Kidney tubule cell (primary cell): ENCODE measurements at regions not wholly inside any gene's neighbourhood (a gene's known extent, or its start where the extent isn't known, plus 50 kb on each side); places are given as distances from the start of the nearest gene placed in this dataset.
"Not testable (repeated sequence)": the region's sequence is repeated elsewhere in the genome, so short reads cannot be mapped to it uniquely, and the experiment has no call there.

Source experiments
- DNase-seq: peaks from one replicate; pipeline ENCODE4 v3.0.0-alpha.2; 2018; ENCODE audit warnings: low spot score

DNA sequence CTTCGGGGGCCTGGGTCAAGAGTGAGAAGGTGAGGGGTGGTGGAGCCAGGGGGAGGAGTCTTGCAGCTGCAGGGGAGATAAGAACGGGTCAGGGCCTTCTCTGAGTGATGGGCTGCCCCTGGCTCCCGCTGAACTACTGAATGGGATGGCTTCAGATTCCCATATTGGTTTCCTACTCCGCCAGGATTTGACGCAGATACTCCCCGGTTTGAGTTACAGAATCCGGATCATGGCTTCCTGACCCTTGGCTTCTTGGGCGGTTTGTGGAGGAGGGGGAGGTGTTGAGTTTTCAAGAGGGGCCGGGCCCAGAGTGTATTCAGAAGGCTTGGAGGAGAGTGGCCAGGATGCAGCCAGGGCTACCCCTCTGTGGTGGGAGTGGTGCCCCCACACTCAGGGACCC lies 119.9 kb upstream of the ATP2B2 start:
- DNase-seq = no peak

DNA sequence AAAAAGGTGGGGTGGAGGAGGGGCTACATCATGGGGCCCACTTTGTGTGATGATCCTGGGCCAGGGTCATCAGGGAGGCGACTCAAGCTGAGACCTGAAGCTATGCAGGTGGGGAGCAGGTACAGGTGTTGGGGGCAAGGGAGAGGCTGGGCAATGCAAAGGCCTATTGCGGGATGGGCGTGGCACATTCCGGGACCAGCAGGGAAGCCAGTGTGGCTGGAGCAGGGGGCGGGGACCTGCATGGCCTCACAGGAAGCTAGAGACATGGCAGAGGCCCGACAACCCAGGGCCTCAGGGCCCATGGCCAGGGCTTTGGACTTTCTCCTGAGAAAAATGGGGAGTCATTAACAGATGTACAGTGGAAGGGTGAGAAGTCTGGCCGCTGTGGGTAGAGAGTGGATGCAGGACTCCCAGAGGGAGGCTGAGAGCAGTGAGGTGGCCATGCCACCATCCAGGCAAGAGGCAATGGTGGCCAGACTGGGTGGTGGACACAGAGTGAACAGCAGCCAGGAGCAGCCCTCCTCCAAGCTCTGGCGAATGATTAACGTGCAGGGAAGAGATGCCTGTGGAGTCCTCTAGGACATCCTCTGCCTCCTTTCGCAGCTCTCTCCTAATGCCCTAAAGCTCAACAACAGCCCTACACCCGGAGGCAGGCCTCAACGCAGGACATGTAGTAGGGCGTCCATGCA lies 122.6 kb upstream of the ATP2B2 start:
- DNase-seq = no peak

DNA sequence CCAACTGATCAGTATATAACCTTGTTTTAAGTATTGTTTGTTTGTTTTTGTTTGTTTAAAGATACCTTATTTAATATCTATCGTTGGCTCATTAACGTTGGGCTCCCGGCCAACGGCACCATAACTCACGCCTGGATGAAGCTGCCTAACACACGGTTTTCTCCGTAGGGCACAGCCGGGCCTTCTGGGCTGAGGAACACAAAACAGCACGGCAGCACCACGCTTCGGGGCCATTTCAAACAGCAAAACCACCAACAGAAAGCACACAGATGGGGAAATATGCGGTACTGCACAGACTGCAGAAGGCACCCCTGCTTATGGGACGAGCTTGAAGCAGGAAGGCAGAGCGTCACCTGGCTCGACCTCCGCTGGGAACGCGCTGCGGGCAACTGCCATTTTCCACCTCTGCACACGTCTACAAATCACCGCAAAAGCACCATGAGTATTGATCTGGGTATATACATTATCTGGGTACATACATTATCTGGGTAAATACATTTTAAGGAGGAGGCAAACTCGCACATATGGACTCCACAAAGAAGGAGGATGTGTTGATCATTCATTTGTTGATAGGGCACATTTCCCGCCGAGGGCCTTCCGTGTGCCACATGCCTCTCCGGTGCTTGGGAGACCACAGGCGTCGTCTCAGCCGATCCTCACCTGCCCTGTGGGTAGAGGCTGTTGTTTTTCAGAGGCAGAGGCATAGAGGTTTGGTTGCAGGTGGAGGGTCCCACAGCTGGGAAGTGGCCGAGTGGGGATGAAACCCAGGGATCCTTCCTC lies 123.7 kb upstream of the ATP2B2 start:
- DNase-seq = no peak

DNA sequence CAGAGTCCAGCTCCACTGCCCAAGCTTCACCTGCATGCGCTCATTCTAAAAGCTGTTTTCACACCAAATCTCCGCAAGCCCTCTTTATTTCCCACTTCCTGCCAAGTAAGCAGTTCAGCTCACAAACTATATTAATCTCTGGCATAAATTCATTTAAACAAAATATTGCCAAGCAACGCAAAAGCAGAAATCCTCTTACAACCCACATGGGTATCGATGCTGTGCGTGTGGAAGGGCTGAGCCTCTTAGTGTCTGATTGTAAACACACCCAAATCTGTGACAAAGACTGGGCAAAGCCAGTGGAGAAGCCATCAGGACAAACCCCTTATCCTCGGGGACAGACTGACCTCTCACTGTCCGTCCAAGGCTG lies 124.3 kb upstream of the ATP2B2 start:
- no peak for DNase-seq

DNA sequence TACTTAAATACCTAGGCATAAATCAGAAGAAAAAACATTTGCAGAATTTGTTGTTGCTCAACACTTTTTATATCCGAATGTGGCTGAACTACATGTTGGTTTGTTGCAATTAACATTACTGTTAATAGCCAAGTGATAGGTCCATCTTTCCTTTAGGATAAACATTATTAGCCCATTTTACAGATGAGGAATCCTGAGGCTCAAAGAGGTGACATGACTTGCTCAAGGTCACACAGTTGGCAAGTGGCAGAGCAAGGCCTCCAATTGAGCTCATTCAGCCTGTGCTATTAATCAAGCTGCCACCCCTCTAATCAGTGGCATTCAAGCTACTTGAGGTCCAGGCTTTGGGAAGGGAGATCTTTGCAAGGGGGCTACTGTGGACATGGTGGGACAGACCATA lies 125.8 kb upstream of the ATP2B2 start:
- DNase-seq = no peak

DNA sequence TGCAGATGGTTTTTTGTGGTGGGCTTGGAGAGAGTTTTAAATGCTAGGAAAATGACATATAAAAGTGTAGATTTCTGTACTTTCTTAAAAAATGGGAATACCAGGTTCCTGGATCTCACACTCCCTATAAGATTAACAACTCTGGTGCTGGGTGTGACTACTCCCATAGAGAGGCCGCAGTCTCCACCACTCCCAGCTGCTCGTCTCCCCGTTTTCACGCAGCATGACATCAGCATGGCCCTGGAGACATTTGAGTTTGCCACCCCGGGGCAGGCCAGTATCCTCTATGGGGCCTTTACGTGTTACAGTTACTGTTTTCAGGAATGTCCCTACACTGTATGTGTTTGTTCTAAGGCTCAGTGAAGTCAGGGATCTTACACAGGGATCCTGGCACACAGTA lies 126.7 kb upstream of the ATP2B2 start:
- no peak for DNase-seq

DNA sequence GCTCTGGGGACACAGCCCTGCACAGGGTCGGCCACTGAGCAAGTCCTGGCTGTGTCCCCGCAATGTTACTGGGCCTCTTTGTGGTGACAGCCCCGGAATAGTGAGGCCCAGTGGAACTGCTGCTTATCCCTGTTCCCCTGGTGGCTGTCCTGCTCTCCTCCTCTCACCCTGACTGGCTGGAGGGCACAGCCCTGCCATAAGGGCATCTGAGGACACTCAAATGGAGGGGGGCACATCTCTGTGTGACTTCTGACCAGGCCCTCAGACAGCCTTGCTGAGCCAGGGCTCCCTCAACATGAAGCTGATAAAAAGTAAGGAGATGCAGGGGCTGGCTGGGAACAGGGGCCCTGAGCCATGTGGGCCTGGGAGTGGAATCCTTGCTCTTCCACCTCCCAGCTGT lies 127.4 kb upstream of the ATP2B2 start:
- DNase-seq = no peak

DNA sequence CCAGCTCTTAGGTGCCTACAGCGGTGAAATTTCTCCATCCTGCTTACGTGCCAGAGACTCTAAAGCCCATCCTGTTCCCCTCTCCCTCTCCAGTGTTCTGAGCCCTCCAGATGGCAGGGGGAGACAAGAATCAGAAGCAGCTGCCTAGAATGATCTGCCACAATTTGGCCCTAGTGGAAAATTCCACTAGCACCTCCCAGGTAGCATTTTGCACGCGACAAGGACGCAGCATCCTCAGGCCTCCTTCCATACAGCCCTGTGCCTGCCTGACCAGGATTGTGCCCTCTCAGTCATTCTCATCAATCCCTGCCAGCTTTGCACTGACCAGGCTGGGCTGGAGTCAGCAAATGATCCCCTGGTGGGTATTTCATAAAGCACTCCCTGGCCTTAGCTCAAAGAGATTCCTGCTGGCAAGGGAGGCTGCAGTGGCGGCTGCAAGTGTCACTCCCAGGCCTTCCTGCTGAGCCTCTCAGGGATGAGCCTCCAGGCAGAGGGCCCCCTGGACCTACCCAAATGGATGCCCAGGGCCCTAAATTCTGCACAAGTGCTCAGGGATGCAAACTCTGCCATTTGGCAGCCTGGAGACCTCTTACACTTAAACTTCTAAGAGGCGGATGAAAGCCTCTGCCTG lies 130.2 kb upstream of the ATP2B2 start:
- no peak for DNase-seq

DNA sequence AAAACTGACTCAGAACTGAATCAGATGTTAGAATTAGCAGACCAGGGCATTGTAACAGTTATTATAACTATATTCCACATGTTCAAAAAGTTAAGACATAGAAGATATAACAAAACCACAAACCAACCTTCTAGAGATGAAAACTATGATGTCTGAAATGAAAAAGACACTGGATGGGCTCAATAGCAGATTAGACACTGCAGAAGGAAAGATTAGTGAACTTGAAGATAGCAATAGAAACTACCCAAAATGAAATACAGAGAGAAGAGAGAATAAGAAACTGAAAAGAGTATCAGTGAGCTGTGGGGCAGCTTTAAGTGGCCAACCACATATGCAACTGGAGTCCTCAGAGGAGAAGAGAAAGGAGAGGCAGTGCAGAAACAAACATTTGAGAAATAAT lies 132.0 kb upstream of the ATP2B2 start:
- DNase-seq = no peak

DNA sequence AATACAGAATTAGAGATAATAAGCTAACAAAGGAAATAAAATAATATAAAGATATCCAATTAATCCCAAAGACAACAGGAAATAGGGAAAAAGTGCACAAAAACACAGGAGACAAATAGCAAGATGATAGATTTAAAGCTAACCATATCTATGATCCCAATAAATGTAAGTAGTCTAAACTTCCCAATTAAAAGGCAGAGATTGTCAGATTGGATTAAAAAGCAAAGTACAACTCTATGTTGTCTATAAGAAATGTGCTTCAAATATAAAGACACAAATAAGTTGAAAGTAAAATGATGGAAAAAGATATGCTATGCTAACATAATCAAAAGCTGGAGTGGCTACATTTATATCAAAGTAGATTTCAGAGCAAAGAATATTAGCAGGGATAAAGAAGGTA lies 133.1 kb upstream of the ATP2B2 start:
- DNase-seq = no peak

DNA sequence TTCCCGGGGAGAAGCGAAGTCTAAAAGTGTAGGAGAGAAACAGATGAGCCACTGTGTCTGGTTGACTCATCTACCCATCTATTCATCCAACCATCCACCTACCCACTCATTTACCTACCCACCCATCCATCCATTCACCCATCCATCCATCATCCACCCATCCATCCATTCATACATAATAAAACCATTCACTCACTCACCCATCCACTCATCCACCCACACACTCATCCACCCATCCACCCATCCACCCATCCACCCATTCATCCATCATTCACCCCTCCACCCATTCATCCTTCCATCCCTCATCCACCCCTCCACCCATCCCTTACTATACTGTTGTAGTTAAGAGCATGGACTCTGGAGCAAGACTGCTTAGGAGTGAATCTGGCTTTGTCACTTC lies 136.4 kb upstream of the ATP2B2 start:
- DNase-seq = no peak

DNA sequence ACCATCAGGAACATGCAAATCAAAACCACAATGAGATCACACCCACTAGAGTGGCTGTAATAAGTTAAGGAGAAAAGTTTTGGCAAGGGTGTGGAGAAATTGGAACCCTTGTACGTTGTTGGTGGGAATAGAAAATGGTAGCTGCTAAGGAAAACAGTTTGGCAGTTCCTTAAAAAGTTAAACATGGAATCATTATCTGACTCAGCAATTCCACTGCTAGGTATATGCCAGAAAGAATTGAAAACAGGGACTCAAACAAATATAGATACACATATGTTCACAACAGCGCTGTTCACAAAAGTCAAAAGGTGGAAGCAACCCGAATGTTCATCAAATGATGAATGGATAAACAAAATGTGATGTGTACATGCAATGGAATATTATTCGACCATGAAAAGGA lies 138.8 kb upstream of the ATP2B2 start:
- DNase-seq = no peak

DNA sequence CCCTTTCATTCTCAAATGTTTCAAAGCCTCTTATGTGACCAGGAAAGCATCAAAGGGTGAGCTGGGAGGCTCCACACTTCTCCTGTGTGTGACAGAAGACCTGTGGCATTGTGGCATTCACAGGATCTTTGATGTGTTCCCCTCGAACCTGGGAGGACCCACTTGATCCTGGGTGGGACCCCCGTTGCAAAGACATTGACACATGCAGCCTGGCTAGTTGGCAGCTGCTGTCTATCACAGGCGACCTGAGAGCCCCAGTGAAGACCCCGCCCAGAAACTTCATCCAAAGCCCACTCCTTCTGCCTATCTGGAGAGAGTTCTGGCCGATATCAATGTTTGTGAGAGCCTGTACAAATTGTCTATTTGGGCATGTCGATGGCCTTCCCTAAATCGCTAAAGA lies 140.4 kb upstream of the ATP2B2 start:
- DNase-seq = no peak

DNA sequence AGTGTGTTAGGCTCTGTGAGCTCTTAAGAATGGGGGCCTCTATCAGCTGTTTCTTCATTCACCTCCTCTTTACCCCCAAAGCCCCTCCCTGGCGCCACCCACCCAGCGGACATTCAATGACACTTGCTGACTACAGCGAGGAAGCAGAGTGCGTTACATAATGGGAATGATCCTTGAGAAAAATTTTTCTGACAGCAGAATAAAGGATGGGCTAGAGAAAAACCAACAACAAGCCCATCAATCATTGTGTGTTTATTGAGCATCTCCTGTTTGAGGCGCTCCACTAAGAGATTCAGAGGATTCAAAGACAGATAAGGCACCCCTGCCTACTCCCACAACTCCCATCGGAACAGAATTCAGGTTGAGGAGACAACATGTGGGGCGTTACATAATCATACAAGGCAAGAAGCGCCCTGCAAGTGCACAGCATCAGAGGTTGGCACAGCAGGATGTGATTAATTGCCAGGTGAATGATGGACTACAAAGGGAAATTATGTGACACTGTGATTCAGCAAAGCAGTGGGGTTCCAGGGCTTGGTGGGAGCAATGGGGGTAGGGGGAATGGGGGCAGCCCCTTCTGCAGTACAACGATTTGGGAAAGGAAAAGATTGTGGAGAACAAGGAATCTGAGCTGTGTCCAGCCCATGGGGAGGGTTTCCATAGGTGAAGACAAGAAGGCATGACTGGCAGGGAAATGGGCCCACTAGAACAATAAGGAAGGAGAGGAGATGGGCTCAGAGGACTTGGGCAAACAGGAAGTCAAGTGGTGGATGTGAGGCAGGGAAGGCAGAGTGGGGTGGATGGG lies 141.3 kb upstream of the ATP2B2 start:
- no peak for DNase-seq

DNA sequence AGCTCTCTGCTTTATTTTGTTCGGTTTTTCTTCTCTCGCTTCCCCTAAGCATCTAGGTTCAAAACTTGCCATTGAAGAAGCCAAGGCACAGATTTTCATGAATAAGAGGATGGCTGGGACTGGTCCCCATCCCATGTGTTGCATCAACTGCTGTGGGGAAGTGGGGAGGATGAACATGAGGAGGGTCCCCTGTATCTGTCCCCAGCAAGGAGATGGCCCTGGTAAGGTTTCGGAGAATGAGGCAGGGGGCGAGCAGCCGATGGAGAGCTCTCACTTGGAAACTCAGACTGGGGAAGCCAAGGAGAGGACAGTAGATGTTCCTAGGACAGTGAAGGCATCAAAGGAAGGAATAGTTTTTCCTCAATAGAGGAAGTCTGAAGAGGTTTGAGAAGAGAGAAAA lies 142.0 kb upstream of the ATP2B2 start:
- no peak for DNase-seq

DNA sequence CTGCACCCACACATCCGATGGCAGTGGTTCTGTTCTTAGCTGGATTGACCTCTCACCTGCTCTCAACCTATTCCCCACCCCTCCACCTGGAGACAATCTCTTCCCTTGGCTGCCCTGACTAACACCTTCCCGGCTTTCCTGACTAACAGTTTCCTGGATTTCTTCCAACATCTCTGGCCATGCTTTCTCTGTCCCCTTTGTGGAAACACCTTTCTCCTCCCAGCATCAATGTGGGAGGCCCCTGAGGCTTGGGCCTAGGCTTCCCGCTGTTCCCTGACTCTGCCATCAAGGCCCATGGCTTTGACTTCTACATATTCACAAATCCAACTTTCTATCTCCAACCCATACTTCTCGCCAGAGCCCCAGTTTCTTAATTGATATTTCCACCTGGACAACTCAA lies 142.8 kb upstream of the ATP2B2 start:
- DNase-seq = no peak

DNA sequence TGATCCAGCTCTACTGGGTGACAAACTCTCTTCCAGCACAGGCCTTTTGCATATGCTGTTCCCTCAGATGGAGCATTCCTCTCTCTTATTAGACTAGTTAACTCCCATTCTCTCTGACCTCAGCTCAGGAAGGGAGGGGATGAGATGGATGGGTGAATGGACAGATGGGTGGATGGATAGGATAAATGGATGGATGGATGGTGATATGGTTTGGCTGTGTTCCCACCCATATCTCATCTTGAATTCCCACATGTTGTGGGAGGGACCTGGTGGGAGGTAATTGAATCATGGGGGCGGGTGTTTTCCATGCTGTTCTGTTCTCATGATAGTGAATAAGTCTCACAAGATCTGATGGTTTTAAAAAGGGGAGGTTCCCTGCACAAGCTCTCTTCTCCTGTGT lies 144.1 kb upstream of the ATP2B2 start:
- DNase-seq = not testable (repeated sequence)

DNA sequence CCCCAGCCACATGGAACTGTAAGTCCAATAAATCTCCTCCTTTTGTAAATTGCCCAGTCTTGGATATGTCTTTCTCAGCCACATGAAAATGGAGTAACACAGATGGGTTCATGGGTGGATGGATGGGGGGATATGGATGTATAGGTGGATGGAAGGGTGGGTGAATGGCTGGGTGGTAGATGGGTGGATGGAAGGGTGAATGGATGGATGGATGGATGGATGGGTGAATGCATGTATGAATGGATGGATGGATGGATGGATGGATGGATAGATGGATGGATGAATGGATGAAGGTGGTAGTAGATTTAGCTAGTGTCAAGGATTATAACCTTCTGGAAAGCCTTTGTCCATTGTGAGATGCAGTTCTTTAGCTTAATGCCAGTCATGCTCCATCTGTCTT lies 146.1 kb upstream of the ATP2B2 start:
- no peak for DNase-seq

DNA sequence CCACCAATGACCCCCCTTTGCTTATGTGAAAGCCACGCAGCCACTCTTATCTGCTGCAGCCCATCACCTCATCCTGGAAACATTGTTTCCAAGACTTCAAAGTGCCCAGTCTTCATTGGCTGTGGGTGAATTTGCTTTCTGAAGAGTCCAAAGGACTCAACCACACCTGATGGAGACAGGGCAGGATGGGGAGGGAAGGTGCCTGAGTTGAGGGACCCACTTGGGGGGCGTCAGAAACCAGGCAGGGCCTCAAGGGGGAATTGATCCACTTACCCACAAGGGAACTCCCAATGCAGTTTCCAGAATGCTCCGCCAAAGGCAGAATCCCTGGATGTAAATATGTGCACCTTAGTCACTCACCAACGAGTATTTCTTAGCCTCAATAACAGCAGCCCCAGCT lies 147.9 kb upstream of the ATP2B2 start:
- no peak for DNase-seq

DNA sequence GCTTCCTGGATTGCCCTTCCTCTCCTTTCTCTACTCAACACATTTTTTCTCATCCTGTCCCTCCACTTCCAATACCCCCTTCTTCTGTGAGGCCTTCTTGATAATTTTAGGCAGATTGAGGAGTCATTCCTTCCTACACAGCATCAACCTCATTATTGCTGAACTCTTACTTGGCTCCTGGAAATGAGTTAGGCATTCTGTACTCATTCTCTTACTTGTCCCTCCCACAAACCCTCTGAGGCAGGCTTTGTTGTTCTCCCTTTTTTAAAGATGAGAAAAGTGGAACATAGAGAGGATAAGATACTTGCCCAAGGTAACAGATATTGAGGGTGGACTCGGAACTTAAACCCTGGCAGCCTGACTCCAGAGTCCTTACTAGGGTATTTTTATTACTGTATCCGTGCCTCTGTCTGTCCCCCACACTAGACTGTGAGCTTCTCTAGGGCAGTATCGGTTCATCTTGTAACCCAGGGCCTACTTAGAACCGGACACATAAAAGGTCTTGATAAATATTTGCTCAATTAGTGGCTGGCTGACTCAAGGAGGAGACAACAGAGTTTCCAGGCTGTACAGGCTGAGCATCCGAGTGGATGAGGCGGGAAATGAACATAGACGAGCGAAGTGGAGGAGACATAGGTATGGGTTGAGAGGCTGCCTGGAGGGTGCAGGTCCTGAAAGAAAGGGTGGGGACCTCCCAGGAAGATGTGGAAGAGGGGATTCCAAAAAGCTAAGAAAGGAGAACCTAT lies 148.7 kb upstream of the ATP2B2 start:
- no peak for DNase-seq

DNA sequence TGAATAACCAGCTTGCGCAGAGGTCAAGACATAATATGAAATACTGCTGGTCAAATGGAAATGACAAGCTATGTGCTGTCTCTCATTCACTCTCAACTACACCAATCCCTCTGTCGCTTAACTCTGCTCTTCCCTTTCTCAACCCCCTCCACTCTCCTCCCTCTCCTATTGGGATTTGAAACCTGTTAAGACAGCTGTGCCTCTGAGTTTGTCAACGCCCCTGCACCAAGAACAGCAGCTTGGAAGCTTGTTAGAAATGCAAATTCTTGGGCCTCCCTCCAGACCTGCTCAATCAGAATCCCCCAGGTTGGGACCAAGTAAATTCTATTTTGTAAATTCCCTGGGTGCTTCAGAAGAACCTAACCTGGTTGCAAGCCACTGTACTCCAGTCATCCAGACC lies 149.7 kb upstream of the ATP2B2 start:
- no peak for DNase-seq

DNA sequence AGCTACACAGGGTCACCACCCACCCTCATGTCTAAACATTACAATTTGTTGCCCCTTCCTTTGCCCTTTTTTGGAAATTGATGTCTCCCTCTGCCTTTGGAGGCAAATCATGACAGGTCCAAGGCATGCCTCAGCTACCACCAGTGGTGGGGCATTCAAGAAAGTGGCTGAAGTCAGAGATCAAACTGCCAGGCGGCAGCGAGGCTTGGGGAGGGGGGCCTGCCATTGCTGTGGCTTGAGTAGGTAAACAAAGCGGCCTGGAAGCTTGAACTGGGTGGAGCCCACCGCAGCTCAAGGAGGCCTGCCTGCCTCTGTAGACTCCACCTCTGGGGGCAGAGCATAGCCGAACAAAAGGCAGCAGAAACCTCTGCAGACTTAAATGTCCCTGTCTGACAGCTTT lies 152.0 kb upstream of the ATP2B2 start:
- DNase-seq = not testable (repeated sequence)
